ENCODE measurements at regions not wholly inside any gene's neighbourhood (a gene's known extent, or its start where the extent isn't known, plus 50 kb on each side); places are given as distances from the start of the nearest gene placed in this dataset.
A peak's percentile ranks its signal among the peaks of the same experiment; 100 is the strongest.

DNA sequence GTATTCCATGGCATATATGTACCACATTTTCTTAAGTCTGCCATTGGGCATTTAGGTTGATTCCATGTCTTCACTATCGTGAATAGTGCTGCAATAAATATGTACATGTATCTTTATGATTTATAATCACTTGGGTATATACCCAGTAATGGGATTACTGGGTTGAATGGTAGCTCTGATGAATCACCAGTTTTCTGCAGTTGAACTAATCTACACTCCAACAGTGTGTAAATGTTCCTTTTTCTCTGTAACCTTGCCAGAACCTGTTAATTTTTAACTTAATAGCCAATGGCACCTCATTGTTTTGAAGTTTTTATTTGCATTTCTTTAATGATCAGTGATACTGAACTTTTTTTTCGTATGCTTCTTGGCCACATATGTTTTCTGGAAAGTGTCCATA, 152.5 kb downstream of the CCNG2 start (continued):
- TF ChIP-seq, protein P1, sequence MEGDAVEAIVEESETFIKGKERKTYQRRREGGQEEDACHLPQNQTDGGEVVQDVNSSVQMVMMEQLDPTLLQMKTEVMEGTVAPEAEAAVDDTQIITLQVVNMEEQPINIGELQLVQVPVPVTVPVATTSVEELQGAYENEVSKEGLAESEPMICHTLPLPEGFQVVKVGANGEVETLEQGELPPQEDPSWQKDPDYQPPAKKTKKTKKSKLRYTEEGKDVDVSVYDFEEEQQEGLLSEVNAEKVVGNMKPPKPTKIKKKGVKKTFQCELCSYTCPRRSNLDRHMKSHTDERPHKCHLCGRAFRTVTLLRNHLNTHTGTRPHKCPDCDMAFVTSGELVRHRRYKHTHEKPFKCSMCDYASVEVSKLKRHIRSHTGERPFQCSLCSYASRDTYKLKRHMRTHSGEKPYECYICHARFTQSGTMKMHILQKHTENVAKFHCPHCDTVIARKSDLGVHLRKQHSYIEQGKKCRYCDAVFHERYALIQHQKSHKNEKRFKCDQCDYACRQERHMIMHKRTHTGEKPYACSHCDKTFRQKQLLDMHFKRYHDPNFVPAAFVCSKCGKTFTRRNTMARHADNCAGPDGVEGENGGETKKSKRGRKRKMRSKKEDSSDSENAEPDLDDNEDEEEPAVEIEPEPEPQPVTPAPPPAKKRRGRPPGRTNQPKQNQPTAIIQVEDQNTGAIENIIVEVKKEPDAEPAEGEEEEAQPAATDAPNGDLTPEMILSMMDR (conservative IDR thresholded peaks at IDR 0.05; ENCODE audit: low read depth in 2 of 2): no peak
- TF ChIP-seq NANOG (IDR thresholded peaks at IDR 0.05; ENCODE audit: borderline replicate concordance): no peak

DNA sequence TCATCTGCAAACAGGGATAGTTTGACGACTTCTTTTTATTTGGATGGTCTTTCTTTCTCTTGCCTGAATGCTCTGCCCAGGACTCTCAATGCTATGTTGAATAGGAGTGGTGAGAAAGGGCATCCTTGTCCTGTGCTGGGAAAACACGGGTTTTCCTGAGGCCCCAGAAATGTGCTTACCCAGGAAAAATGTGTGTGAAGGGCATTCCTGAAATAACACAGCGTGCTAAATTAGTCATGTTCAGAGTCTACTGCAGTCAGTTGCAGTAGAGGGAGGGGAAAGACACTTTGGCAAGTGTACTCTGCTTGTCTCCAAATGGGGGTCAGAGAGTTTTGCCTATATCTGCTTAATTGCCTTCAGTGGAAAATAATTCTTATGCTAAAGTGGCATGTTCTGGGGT, 153.9 kb downstream of the CCNG2 start:
- ATAC-seq: no peak
- peak; percentile 8 for DNase-seq (ENCODE audit: low spot score)
- Histone ChIP-seq H3K9me2 (ENCODE audit: insufficient read depth) (peaks cover 13% of the 10 kb centered on the region; the same call in 1 of the 2 replicates), H3K4me1 (ENCODE audit: insufficient read depth) (no peaks in the 10 kb centered on the region), H3K36me3 (ENCODE audit: insufficient read depth) (no peaks in the 10 kb centered on the region), H3K4me3 (no peak overlapping the region), H3K27me3 (ENCODE audit: insufficient read depth) (no peaks in the 10 kb centered on the region), H3F3A (replicated peaks; ENCODE audit: low read depth) (no peaks in the 10 kb centered on the region), H4K20me1 (replicated peaks; ENCODE audit: insufficient read depth) (no peaks in the 10 kb centered on the region), H3K4me2 (no peak overlapping the region), H3K79me2 (replicated peaks; ENCODE audit: insufficient read depth) (no peaks in the 10 kb centered on the region), H3K27ac (ENCODE audit: low read depth) (no peak overlapping the region), H2AFZ (no peak overlapping the region)
- TF ChIP-seq ZNF331 (CRISPR knock-in tag; IDR thresholded peaks at IDR 0.05; ENCODE audit: low read depth) (no peak), JUNB (IDR thresholded peaks at IDR 0.05; ENCODE audit: unreplicated experiment) (no peak)
- TF ChIP-seq, protein P1 (conservative IDR thresholded peaks at IDR 0.05; ENCODE audit: low read depth in 2 of 2): no peak
- H3K27ac Mint-ChIP-seq: no peak overlapping the region
- no peaks in the 10 kb centered on the region for H3K36me3 Mint-ChIP-seq (ENCODE audit: low read depth)
- H3K4me1 Mint-ChIP-seq: no peaks in the 10 kb centered on the region
- H3K9me3 Mint-ChIP-seq: no peaks in the 10 kb centered on the region; the same call in 1 of the 3 replicates
- H3K27me3 Mint-ChIP-seq (ENCODE audit: insufficient read depth, low read depth, poor library complexity): no peaks in the 10 kb centered on the region
- H3K4me3 Mint-ChIP-seq: no peak overlapping the region

DNA sequence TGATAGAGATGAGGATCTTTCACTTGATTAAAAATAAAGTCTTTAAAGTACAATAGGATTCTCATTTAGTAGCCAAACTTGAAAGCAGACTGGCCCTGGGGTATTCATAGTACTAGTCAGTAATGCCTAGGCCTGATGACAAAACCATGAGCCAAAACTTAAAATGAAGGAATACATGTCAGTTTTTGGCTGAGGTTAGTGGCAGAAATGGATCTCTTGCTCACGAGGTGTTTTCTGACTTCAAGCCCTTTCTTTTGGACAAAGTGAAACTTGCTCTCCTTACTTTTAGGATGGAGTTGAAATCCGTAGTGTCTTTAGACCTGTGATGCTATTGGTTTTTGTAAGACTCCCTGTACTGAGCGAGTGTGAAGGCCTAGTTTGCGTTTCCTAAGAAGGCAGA, 157.7 kb downstream of the CCNG2 start:
- peaks cover 10% of the 10 kb centered on the region for H3K9me3 Mint-ChIP-seq

More for the DNA sequence above, 157.7 kb downstream of the CCNG2 start:
- Mint-ChIP-seq H3K4me3 (no peak overlapping the region), H3K4me1 (no peaks in the 10 kb centered on the region), H3K27ac (no peak overlapping the region), H3K36me3 (ENCODE audit: low read depth) (peaks cover 4% of the 10 kb centered on the region; the same call in 2 of the 3 replicates), H3K27me3 (ENCODE audit: insufficient read depth, low read depth, poor library complexity) (no peaks in the 10 kb centered on the region)
- no peak overlapping the region for H2AFZ ChIP-seq
- H3K4me2 ChIP-seq: no peak overlapping the region
- H3F3A ChIP-seq (replicated peaks; ENCODE audit: low read depth): no peaks in the 10 kb centered on the region
- H4K20me1 ChIP-seq (replicated peaks; ENCODE audit: insufficient read depth): no peaks in the 10 kb centered on the region
- H3K79me2 ChIP-seq (replicated peaks; ENCODE audit: insufficient read depth): no peaks in the 10 kb centered on the region
- peaks cover 19% of the 10 kb centered on the region; the same call in 1 of the 2 replicates for H3K9me2 ChIP-seq (ENCODE audit: insufficient read depth)
- no peak for DNase-seq (ENCODE audit: low spot score)
- no peak overlapping the region for H3K27ac ChIP-seq (ENCODE audit: low read depth)
- TF ChIP-seq, protein P2, sequence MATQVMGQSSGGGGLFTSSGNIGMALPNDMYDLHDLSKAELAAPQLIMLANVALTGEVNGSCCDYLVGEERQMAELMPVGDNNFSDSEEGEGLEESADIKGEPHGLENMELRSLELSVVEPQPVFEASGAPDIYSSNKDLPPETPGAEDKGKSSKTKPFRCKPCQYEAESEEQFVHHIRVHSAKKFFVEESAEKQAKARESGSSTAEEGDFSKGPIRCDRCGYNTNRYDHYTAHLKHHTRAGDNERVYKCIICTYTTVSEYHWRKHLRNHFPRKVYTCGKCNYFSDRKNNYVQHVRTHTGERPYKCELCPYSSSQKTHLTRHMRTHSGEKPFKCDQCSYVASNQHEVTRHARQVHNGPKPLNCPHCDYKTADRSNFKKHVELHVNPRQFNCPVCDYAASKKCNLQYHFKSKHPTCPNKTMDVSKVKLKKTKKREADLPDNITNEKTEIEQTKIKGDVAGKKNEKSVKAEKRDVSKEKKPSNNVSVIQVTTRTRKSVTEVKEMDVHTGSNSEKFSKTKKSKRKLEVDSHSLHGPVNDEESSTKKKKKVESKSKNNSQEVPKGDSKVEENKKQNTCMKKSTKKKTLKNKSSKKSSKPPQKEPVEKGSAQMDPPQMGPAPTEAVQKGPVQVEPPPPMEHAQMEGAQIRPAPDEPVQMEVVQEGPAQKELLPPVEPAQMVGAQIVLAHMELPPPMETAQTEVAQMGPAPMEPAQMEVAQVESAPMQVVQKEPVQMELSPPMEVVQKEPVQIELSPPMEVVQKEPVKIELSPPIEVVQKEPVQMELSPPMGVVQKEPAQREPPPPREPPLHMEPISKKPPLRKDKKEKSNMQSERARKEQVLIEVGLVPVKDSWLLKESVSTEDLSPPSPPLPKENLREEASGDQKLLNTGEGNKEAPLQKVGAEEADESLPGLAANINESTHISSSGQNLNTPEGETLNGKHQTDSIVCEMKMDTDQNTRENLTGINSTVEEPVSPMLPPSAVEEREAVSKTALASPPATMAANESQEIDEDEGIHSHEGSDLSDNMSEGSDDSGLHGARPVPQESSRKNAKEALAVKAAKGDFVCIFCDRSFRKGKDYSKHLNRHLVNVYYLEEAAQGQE (IDR thresholded peaks at IDR 0.05; ENCODE audit: unreplicated experiment): no peak
- TF ChIP-seq, protein P1 (conservative IDR thresholded peaks at IDR 0.05; ENCODE audit: low read depth in 2 of 2): no peak
- TF ChIP-seq EZH2 (IDR thresholded peaks at IDR 0.05; ENCODE audit: low read depth, unreplicated experiment) (no peak), STAT1 (IDR thresholded peaks at IDR 0.05; ENCODE audit: unreplicated experiment) (no peak), NANOG (IDR thresholded peaks at IDR 0.05; ENCODE audit: borderline replicate concordance) (no peak)
- no peak overlapping the region for H3K4me3 ChIP-seq
- no peak for ATAC-seq
- no peaks in the 10 kb centered on the region for H3K36me3 ChIP-seq (ENCODE audit: insufficient read depth)
- H3K4me1 ChIP-seq (ENCODE audit: insufficient read depth): no peaks in the 10 kb centered on the region
- no peaks in the 10 kb centered on the region for H3K27me3 ChIP-seq (ENCODE audit: insufficient read depth)
